ENCODE measurements at regions not wholly inside any gene's neighbourhood (a gene's known extent, or its start where the extent isn't known, plus 50 kb on each side); places are given as distances from the start of the nearest gene placed in this dataset.

- Histone ChIP-seq H3K36me3 (ENCODE audit: control insufficient read depth in 1 of 2, insufficient read depth in 2 of 2, low read length in 2 of 2) (no peaks in the 10 kb centered on the region), H3K27me3 (ENCODE audit: control insufficient read depth in 1 of 2, insufficient read depth in 2 of 2, low read length in 2 of 2) (peaks cover 97 to 98% of the 10 kb centered on the region in 2 donors), H3K4me3 (ENCODE audit: low read depth in 1 of 2, low read length in 2 of 2) (peak overlapping the region; percentile 46 to 53), H3K9ac (ENCODE audit: low read depth in 1 of 2, low read length in 2 of 2) (no peak overlapping the region), H3K9me3 (ENCODE audit: control insufficient read depth in 1 of 2, low read length in 2 of 2) (no peaks in the 10 kb centered on the region), H3K4me1 (ENCODE audit: control insufficient read depth in 1 of 2, insufficient read depth in 2 of 2, low read length in 2 of 2) (peaks cover 35 to 53% of the 10 kb centered on the region in 2 donors), H3K27ac (ENCODE audit: low read depth, low read length) (no peak overlapping the region)
These were observed 79.9 kb upstream of the EN2 start for GRCh38 chr7:155377838-155378579.

- H3K27me3 ChIP-seq (ENCODE audit: control insufficient read depth in 1 of 2, insufficient read depth in 2 of 2, low read length in 2 of 2), result peaks cover 97 to 98% of the 10 kb centered on the region in 2 donors
- no peak overlapping the region for H3K4me3 ChIP-seq (ENCODE audit: low read depth in 1 of 2, low read length in 2 of 2)
- no peaks in the 10 kb centered on the region for H3K9me3 ChIP-seq (ENCODE audit: control insufficient read depth in 1 of 2, low read length in 2 of 2)
- peaks cover 31 to 47% of the 10 kb centered on the region in 2 donors for H3K4me1 ChIP-seq (ENCODE audit: control insufficient read depth in 1 of 2, insufficient read depth in 2 of 2, low read length in 2 of 2)
- H3K36me3 ChIP-seq (ENCODE audit: control insufficient read depth in 1 of 2, insufficient read depth in 2 of 2, low read length in 2 of 2), result no peaks in the 10 kb centered on the region
- H3K9ac ChIP-seq (ENCODE audit: low read depth in 1 of 2, low read length in 2 of 2), result no peak overlapping the region
- no peak overlapping the region for H3K27ac ChIP-seq (ENCODE audit: low read depth, low read length)
These were observed 79.4 kb upstream of the EN2 start for GRCh38 chr7:155378580-155378934.

DNA sequence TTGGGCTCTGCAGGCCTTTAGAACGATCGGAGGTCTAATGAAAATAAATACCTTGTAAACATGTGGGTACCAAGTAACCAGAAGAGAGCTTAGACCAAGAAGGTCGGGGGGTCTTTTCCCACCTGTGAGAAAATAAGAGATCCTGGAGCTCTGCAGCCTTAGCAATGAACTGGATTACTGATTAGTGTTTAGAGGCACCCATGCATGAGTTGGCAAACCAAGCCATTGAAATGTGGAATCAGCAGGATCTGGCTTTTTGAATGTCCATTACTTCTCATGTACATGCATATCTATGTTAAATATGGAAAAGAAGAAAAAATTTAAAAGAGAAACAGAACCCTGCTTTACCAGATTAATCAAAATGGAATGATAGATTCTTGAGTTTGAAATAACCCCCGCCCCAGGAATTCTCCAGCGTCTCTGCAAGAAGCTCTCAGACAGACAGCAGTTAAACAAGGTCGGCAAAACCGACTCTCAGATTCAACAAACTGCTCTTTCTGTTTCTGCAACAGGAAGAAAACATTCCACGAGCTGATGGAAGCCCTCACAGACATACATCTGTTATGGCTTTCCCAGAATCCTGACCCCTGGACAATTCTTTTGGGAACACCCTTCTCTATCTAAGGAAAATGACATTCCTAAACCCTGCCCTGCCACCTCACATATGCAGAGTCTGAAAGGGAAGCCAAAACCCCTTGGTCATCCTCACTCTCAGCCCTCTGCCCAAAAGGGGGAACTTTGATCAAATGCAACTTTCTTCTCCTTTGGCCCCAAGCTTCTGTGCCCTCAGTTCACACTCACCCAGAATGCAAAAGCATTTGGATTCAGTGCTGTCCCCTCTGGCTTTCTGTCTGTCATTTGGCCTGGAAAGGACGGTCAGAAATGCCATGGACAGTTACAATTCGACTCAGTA is 78.7 kb upstream of the EN2 start:
- no peak overlapping the region for H3K27ac ChIP-seq (ENCODE audit: low read depth, low read length)
- H3K4me1 ChIP-seq (ENCODE audit: control insufficient read depth in 1 of 2, insufficient read depth in 2 of 2, low read length in 2 of 2), result peaks cover 31 to 42% of the 10 kb centered on the region in 2 donors
- no peak overlapping the region for H3K4me3 ChIP-seq (ENCODE audit: low read depth in 1 of 2, low read length in 2 of 2)
- no peaks in the 10 kb centered on the region for H3K36me3 ChIP-seq (ENCODE audit: control insufficient read depth in 1 of 2, insufficient read depth in 2 of 2, low read length in 2 of 2)
- H3K9me3 ChIP-seq (ENCODE audit: control insufficient read depth in 1 of 2, low read length in 2 of 2), result no peaks in the 10 kb centered on the region
- peaks cover 97 to 100% of the 10 kb centered on the region in 2 donors for H3K27me3 ChIP-seq (ENCODE audit: control insufficient read depth in 1 of 2, insufficient read depth in 2 of 2, low read length in 2 of 2)
- H3K9ac ChIP-seq (ENCODE audit: low read depth in 1 of 2, low read length in 2 of 2), result no peak overlapping the region

GRCh38 chr7:155380221-155380861 is 77.6 kb upstream of the EN2 start:
- H3K4me1 ChIP-seq (ENCODE audit: control insufficient read depth in 1 of 2, insufficient read depth in 2 of 2, low read length in 2 of 2), result peaks cover 23 to 36% of the 10 kb centered on the region in 2 donors
- no peaks in the 10 kb centered on the region for H3K36me3 ChIP-seq (ENCODE audit: control insufficient read depth in 1 of 2, insufficient read depth in 2 of 2, low read length in 2 of 2)
- peaks cover 92 to 95% of the 10 kb centered on the region in 2 donors for H3K27me3 ChIP-seq (ENCODE audit: control insufficient read depth in 1 of 2, insufficient read depth in 2 of 2, low read length in 2 of 2)
- no peak overlapping the region for H3K9ac ChIP-seq (ENCODE audit: low read depth in 1 of 2, low read length in 2 of 2)
- no peak overlapping the region for H3K4me3 ChIP-seq (ENCODE audit: low read depth in 1 of 2, low read length in 2 of 2)
- H3K27ac ChIP-seq (ENCODE audit: low read depth, low read length), result no peak overlapping the region
- no peaks in the 10 kb centered on the region for H3K9me3 ChIP-seq (ENCODE audit: control insufficient read depth in 1 of 2, low read length in 2 of 2)

DNA sequence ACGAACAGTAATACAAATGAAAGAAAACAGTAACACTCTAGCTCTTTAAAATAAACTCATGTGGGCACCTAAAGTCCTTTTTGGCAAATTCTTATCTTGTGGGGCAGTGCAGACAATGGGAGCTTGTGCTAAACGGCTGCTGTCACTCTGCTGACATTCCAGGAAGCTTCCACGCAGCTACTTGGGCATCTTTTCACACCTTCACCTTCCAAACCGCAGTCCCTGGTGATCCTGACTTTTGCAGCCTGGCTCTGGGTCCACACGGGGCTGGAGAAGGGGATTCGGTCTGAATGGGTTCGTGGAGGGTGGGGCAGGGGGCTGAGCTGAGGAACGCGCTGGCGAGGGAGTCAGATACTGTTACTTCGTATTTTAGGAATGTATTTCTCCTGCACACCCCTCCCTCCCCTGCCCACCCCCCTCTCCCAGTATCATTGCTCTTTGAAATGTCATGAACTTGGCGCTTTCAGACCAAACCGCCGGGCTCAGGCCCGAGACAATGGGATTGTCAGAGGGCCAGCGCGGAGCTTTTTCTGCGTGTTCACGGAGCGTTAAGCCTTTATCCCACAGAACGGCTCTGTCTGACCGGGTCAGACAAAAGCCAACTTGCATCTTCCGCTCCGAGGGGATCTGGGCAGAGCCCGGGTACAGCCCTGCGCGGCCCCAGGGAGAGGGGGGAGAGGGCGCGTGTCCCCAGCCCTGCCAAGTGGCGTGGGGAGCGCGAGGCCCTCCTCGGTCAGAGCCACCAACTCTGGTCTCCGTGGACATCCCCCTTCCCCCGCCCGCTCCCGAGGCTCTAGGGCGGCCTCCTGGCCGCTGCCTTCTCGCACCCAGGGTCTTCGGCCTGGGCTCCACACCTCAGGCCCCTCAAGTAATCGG is 76.7 kb upstream of the EN2 start:
- H3K4me1 ChIP-seq (ENCODE audit: control insufficient read depth in 1 of 2, insufficient read depth in 2 of 2, low read length in 2 of 2), result peaks cover 20 to 36% of the 10 kb centered on the region in 2 donors
- H3K36me3 ChIP-seq (ENCODE audit: control insufficient read depth in 1 of 2, insufficient read depth in 2 of 2, low read length in 2 of 2), result no peaks in the 10 kb centered on the region
- H3K27ac ChIP-seq (ENCODE audit: low read depth, low read length), result no peak overlapping the region
- peaks cover 86 to 91% of the 10 kb centered on the region in 2 donors for H3K27me3 ChIP-seq (ENCODE audit: control insufficient read depth in 1 of 2, insufficient read depth in 2 of 2, low read length in 2 of 2)
- no peaks in the 10 kb centered on the region for H3K9me3 ChIP-seq (ENCODE audit: control insufficient read depth in 1 of 2, low read length in 2 of 2)
- H3K9ac ChIP-seq (ENCODE audit: low read depth in 1 of 2, low read length in 2 of 2), result no peak overlapping the region
- peak overlapping the region; percentile 52 to 61 for H3K4me3 ChIP-seq (ENCODE audit: low read depth in 1 of 2, low read length in 2 of 2)

GRCh38 chr7:155381852-155382801 is 75.8 kb upstream of the EN2 start:
- Histone ChIP-seq H3K4me3 (ENCODE audit: low read depth in 1 of 2, low read length in 2 of 2) (peak overlapping the region; percentile 52 to 61), H3K27ac (ENCODE audit: low read depth, low read length) (no peak overlapping the region), H3K27me3 (ENCODE audit: control insufficient read depth in 1 of 2, insufficient read depth in 2 of 2, low read length in 2 of 2) (peaks cover 85 to 91% of the 10 kb centered on the region in 2 donors), H3K9ac (ENCODE audit: low read depth in 1 of 2, low read length in 2 of 2) (no peak overlapping the region), H3K9me3 (ENCODE audit: control insufficient read depth in 1 of 2, low read length in 2 of 2) (no peaks in the 10 kb centered on the region), H3K4me1 (ENCODE audit: control insufficient read depth in 1 of 2, insufficient read depth in 2 of 2, low read length in 2 of 2) (peaks cover 18 to 33% of the 10 kb centered on the region in 2 donors), H3K36me3 (ENCODE audit: control insufficient read depth in 1 of 2, insufficient read depth in 2 of 2, low read length in 2 of 2) (no peaks in the 10 kb centered on the region)

DNA sequence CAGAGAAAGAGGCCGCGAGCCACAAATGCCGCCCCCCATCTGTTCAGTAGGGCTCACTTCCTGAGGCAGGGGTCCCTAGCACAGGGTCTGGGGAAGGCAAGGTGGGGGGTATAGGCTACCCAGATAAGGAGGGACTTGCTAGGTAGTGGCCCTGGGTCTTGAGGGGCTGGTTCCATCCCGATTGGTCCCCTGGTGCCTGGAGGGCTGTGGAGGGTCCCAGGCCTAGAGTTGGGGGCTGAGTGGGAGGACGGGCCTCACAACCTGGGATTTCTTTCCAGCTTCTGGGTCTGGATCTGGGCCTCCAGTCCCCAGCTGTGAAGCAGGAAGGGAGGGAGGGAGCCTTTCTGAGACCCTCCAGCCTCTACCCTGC is 75.1 kb upstream of the EN2 start:
- Histone ChIP-seq H3K9ac (ENCODE audit: low read depth in 1 of 2, low read length in 2 of 2) (no peak overlapping the region), H3K4me1 (ENCODE audit: control insufficient read depth in 1 of 2, insufficient read depth in 2 of 2, low read length in 2 of 2) (peaks cover 11 to 27% of the 10 kb centered on the region in 2 donors), H3K27ac (ENCODE audit: low read depth, low read length) (no peak overlapping the region), H3K27me3 (ENCODE audit: control insufficient read depth in 1 of 2, insufficient read depth in 2 of 2, low read length in 2 of 2) (peaks cover 81 to 87% of the 10 kb centered on the region in 2 donors), H3K36me3 (ENCODE audit: control insufficient read depth in 1 of 2, insufficient read depth in 2 of 2, low read length in 2 of 2) (no peaks in the 10 kb centered on the region), H3K4me3 (ENCODE audit: low read depth in 1 of 2, low read length in 2 of 2) (no peak overlapping the region), H3K9me3 (ENCODE audit: control insufficient read depth in 1 of 2, low read length in 2 of 2) (no peaks in the 10 kb centered on the region)

GRCh38 chr7:155383756-155384491 is 74.0 kb upstream of the EN2 start:
- no peak overlapping the region for H3K4me3 ChIP-seq (ENCODE audit: low read depth in 1 of 2, low read length in 2 of 2)
- H3K27me3 ChIP-seq (ENCODE audit: control insufficient read depth in 1 of 2, insufficient read depth in 2 of 2, low read length in 2 of 2), result peaks cover 70 to 75% of the 10 kb centered on the region in 2 donors
- no peaks in the 10 kb centered on the region for H3K36me3 ChIP-seq (ENCODE audit: control insufficient read depth in 1 of 2, insufficient read depth in 2 of 2, low read length in 2 of 2)
- peaks cover 0 to 17% of the 10 kb centered on the region in 2 donors for H3K4me1 ChIP-seq (ENCODE audit: control insufficient read depth in 1 of 2, insufficient read depth in 2 of 2, low read length in 2 of 2)
- H3K9ac ChIP-seq (ENCODE audit: low read depth in 1 of 2, low read length in 2 of 2), result no peak overlapping the region
- H3K27ac ChIP-seq (ENCODE audit: low read depth, low read length), result no peak overlapping the region
- H3K9me3 ChIP-seq (ENCODE audit: control insufficient read depth in 1 of 2, low read length in 2 of 2), result no peaks in the 10 kb centered on the region
